Stimulated activated CD8-positive, alpha-beta memory T cell treated with anti-CD3 and anti-CD28 coated beads, Interleukin-15, amount 100 ng/mL, for 48 hours (primary cell): ENCODE measurements at regions not wholly inside any gene's neighbourhood (a gene's known extent, or its start where the extent isn't known, plus 50 kb on each side); places are given as distances from the start of the nearest gene placed in this dataset.

Source experiments
- DNase-seq, 2 donors: peaks; one replicate each; pipeline ENCODE4 v3.0.0-alpha.2; 2020; ENCODE audit warnings: low read depth in 2 of 2

- DNase-seq, result no peak
These were observed 500.4 kb downstream of the GALR1 start for GRCh38 chr18:77750006-77750405.

- DNase-seq, result no peak
These were observed 504.9 kb downstream of the GALR1 start for GRCh38 chr18:77754475-77755044.

- DNase-seq, result no peak
These were observed 505.5 kb downstream of the GALR1 start for GRCh38 chr18:77755187-77755586.

GRCh38 chr18:77761332-77761731, 511.7 kb downstream of the GALR1 start:
- DNase-seq, result no peak

DNA sequence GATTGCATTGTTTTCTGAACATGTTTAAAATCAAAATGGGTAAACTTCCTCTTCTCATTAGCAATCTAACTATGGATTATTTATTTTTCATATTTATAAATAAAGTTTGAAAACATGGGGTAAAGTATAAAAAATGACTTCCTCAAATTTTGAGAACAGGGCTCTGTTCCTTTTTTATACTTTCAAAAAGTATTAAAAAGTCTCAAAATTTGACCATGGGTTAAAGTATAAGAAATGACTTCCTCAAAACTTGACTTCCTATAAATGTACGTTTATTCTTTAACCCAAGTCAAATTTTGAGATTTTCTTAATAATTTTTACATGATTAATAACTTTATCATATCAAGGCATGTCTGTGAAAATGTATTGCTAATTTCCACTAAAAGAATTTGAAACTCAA, 512.4 kb downstream of the GALR1 start:
- DNase-seq, result no peak

DNA sequence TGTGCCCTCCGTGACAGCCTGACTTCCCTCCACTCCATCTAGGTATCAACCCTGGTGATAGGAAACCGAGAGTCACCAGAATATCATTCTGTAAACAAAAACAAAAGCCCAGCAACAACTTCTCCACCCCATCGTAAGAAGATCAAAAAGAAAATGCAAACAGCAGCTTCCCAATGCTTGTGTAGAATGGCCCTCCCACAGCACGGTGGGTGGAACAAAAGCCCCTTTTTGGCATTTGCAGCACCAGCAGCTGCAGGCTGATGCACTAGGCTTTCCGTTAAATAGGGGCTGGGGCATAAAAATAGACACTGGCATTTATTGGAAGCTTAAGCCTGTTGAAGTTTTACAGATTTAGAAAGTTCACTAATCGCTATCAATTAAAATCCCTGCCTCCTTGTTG, 513.0 kb downstream of the GALR1 start:
- no peak for DNase-seq

DNA sequence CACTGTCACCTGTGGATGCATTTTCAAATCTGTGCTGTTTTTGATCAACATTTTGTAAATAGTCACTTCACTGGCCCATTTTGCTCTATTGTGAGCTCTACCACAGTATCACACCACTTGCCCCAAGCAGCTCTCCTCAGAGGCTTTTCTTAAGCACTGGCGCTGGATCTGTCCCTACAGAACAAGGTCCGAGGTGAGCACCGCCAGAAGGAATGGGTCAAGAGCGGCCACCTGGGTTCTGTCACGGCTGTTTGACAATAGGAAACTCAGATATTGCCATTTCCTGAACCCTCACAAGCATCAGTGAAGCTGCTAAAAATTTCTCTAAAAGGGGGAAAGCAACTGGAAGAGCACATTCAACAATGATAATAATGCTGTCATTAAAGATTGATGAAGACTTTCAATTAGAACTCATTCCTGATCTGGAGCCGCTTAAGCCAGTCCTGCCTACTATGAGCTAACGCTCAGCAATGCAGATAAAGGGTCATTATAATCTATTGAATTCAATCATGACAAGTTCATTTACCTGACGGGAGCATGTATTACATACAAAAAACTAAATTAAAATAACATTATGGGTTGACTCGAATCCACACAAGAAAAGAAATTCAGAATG, 514.0 kb downstream of the GALR1 start:
- DNase-seq, result no peak

DNA sequence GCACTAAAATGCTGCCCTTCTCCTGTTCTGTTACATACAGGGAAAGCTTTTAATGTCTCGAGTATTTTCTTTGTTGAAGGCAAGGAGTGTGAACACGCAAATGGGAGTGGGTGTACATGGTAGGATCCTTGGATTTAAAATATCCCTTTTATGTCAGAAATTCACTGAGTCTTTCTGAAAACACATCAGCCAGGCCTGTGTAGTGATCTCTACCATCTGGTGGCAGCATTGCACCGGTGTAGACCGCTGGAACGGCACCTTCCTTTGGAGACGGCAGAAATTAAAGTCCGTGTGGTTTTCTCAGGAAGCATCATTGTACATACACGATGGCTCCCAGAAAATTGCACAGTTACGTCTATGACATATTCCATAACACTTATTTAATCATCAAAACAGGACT, 515.8 kb downstream of the GALR1 start:
- no peak for DNase-seq

- DNase-seq, result no peak
These were observed 516.8 kb downstream of the GALR1 start for GRCh38 chr18:77766421-77766820.

GRCh38 chr18:77772177-77772576, 522.5 kb downstream of the GALR1 start:
- no peak for DNase-seq

GRCh38 chr18:77776104-77776503, 526.5 kb downstream of the GALR1 start:
- no peak for DNase-seq

- no peak for DNase-seq
These were observed 527.5 kb downstream of the GALR1 start for GRCh38 chr18:77777163-77777562.

DNA sequence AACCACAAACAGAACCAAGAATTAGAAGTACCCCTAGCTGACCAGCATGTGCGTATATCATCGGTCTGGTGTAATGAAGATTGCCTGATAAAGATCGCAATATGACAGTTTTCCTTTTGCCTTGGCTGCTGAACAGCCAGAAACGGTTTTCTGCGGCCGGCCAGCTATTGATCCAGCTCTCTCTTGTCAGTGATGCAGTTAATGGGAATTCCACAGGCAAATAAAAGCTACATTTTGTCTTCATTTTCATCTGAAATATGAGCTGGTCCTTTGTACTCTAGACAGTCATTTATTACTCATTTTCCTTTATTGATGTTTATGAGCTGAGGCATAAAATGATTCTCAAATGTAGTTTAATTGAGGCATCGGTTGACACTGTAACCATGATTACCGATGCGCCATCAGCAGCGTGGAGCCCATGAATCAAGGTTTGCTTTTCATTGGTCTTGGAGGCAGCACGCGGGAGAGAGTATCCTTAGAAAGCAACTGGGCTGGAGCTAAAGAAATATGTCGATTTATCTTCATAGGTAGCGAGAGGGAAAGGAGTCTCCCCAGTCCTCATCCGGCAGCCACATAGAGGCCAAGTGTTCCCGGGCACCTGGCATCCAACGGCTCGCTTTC, 535.2 kb downstream of the GALR1 start:
- no peak for DNase-seq

DNA sequence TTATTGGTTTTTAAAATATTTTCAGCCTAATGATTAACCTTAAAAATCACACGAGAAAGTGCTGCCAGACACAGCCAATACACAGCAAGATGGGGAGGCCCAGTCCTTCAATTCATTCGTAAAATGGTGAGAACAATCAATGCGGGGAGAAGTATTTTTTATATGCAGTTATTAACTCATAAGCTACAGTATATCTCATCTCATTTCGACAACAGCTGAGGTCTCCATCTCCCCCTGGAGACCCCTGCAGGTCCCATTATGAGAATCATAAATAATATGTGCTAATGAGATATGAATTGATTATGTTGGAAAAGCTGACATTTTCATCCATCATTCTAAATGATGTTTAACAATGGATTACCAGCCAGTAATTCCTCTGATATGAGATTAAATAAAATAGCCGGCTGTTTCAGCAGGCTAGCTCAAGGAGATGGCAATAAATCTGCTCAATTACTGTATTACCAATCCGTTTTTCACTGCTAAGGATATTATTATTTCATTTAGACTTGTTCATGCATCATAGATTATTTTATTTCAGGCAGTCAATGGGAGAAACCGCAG, 535.8 kb downstream of the GALR1 start:
- no peak for DNase-seq

DNA sequence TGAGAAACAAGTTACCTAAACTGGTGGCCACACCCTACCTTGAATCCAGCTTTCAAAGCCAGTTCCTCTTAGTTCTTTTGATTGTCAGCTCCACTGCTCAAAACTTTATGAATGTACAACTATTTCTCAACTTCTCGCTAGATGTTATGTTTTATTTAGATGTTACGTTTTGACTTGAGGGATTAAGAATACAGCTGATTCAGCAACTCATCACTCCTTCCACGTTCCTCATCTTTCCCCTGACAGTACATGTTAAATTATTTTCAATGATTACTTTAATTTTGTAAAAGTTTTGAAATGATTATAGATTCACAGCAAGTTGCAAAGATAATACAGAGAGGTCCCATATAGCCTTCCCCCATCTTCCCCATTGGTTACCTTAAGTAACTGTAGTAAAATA, 553.4 kb downstream of the GALR1 start:
- no peak for DNase-seq

- no peak for DNase-seq
These were observed 554.7 kb downstream of the GALR1 start for GRCh38 chr18:77804382-77804781.

DNA sequence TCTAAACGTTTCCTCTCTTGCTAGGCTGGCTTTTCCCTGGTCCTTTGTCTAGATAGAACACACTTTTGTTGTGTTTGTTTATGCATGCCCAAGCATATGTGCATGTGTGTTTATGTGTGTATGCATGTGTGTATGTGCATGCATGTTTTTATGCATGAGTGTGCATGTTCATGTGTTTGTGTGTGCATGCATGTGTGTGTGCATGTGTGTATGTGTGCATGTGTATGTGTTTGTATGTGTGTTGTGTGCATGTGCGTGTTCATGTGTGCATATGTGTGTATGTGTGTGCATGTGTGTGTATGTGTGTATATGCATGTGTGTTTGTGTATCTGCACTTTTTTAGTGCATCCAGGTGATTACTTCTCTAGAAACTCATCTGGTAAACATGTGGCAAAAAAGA, 558.0 kb downstream of the GALR1 start:
- DNase-seq, result no peak

DNA sequence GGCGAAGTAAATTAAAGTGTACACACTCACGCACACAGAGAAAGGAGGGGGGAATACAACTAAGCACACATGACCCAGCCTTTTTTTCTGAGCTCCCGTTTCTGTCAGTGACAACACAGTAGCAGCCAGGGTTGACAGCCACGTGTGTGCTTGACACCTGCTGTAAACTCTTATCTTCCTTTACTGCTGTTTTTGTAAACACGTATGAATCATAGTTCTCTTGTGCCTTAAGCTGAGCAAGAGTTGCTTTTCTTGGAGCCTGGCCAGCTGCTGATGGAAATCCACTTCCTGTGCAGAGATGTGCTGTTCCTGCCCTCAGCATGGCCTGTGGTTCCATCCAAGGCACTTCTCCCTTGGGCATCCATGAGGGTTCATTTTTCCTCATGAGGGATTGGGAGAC, 561.9 kb downstream of the GALR1 start:
- no peak for DNase-seq

DNA sequence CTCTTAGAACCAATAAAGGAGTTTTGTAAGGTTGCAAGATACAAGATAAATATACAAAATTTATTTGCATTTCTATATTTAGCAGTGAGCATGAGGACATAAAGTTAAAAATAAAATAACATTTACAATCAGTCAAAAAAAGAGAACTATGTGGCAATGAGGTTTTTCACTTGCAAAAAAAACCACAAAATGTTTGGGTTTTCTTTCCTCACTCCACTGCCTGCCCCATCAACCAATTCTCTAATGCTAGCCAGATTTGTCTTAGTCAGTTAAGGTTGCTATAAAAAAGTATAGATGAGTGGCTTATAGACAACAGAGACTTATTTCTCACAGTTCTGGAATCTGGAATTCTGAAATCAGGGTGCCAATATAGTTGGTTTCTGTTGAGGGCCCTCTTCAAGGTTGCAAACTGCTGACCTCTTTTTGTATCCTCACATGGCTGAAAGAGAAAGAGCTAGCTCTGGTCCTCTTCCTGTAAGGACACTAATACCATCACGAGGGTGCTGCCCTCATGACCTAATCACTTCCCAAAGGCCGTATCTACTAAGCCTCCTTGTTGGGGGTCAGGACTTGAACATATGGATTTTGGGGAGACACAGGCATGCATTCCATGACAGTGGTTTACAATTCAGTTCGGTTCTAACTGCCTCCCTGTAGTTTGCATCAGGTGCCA, 566.2 kb downstream of the GALR1 start:
- DNase-seq, result no peak

DNA sequence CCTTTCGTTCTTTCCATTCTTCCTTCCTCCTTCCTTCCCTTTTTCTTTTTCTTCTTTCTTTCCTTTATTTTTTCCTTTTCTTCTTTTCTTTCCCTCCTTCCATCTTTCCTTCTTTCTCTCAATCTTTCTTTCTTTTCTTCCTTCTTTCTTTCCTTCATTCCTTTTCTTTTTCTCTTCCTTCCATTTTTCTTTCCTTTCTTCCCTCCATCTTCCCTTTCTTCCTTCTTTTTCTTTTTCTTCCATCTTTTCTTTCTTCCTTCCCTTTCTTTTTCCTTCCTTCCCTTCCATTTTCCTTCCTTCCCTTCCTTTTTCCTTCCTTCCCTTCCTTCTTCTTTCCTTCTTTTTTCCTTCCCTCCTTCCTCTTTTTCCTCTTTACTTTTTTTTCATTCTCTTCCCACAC, 568.7 kb downstream of the GALR1 start:
- no peak for DNase-seq

DNA sequence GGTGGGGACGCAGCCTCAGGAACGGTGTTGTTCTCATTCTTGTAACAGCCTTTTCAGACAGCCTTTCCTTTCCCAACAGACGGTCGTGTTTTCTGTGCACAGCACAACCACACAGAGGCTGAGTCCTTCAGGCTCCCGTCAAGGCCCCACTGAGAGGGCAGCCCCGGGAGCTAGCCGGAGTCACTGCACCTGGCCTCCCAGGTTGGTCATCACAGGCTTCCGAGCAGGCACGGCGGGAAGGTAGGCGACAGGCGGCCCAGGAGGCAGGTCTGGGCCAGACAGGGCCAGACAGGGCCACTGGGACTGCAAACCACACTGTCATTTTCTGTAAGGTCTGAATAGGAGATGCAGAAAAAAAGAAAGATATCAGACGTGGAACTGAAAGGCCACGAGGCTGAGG, 570.8 kb downstream of the GALR1 start:
- DNase-seq, result no peak

DNA sequence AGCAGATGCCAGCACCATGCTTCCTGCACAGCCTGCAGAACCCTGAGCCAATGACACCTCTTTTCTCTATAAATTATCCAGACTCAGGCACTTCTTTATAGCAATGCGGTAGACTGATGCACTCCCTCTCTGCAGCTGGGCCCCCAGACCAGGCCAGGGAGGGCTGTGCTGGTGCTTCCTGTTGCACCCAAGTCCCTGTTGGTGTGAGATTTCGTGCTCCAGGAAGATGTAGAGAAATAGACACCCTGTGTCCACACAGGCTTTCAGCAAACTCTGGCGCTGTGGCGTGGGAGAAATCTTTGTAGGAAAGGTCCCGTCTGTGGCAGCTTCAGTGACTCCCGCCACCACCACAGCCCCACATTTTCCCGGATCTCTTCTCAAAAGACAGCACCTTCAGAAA, 572.2 kb downstream of the GALR1 start:
- DNase-seq, result no peak

- DNase-seq, result no peak
These were observed 573.0 kb downstream of the GALR1 start for GRCh38 chr18:77822632-77823031.
